Panc1 (cell line): ENCODE measurements at regions not wholly inside any gene's neighbourhood (a gene's known extent, or its start where the extent isn't known, plus 50 kb on each side); places are given as distances from the start of the nearest gene placed in this dataset.

ENCODE experiments used
- ATAC-seq: fragments of 200-7000 bp; cut with Tn5 transposase; 2 replicates; pipeline ENCODE4 v1.9.1; 2020; ENCODE audit warnings: mild to moderate bottlenecking, moderate library complexity
- BruUV-seq: library from RNA; stranded (reverse); fragments of 400-500 nt; replicated peaks from 2 replicates; lab custom pipeline; 2021; lab: Mats Ljungman, UMichigan
- CTCF ChIA-PET: fragments of 300-600 bp; sonication (Branson Sonifier 250); formaldehyde crosslinking; loops from one replicate; lab custom pipeline; 2022; ENCODE audit warnings: antibody characterized with exemption; lab: Charles Lee
- POLR2A ChIA-PET: fragments of 300-600 bp; sonication (Branson Sonifier 250); formaldehyde crosslinking; loops from one replicate; lab custom pipeline; 2022; ENCODE audit warnings: antibody characterized with exemption; lab: Charles Lee
- DNase-seq: peaks from one replicate; pipeline ENCODE4 v3.0.0-alpha.2; 2010; ENCODE audit warnings: low read depth, low spot score
- H3K27ac ChIP-seq: 2 replicates; pipeline ENCODE4 v1.5.1; 2011; ENCODE audit warnings: mild to moderate bottlenecking, low read length, inconsistent platforms
- H3K27me3 ChIP-seq: fragments of 200-500 bp; sonication (Bioruptor generic); 2 replicates; pipeline ENCODE4 v1.6.0; 2014; ENCODE audit warnings: low read length, inconsistent platforms; ENCODE audit not compliant: control insufficient read depth, insufficient read depth
- H3K36me3 ChIP-seq: fragments of 200-500 bp; sonication (Bioruptor generic); 2 replicates; pipeline ENCODE4 v1.5.1; 2014; ENCODE audit warnings: inconsistent platforms, mild to moderate bottlenecking, low read length, moderate library complexity; ENCODE audit not compliant: control insufficient read depth, insufficient read depth
- H3K4me1 ChIP-seq: 2 replicates; pipeline ENCODE4 v1.5.1; 2011; ENCODE audit warnings: inconsistent platforms, mild to moderate bottlenecking, low read length, moderate library complexity; ENCODE audit not compliant: control insufficient read depth, insufficient read depth
- H3K4me3 ChIP-seq, 2 experiments: 2 replicates each; pipeline ENCODE4 v1.5.1; 2011 to 2012; ENCODE audit warnings: low read depth in 2 of 2, low read length in 2 of 2, mild to moderate bottlenecking in 2 of 2, inconsistent platforms in 1 of 2, moderate library complexity in 1 of 2
- H3K9me3 ChIP-seq: fragments of 200-500 bp; sonication (Bioruptor generic); 2 replicates; pipeline ENCODE4 v1.5.1; 2014; ENCODE audit warnings: low read depth, mild to moderate bottlenecking, inconsistent platforms, low read length, moderate library complexity; ENCODE audit not compliant: control insufficient read depth, insufficient read depth
- CTCF ChIP-seq: fragments of 450-650 bp; IDR thresholded peaks from 2 replicates; pipeline ENCODE4 v1.5.1; 2017; ENCODE audit warnings: mild to moderate bottlenecking
- POLR2AphosphoS5 ChIP-seq: IDR thresholded peaks from 2 replicates; pipeline ENCODE4 v1.6.1; 2012; ENCODE audit warnings: mild to moderate bottlenecking, low read depth, low read length, moderate library complexity
- SIN3A ChIP-seq: IDR thresholded peaks from 2 replicates; pipeline ENCODE4 v1.6.1; 2012; ENCODE audit warnings: low read depth, mild to moderate bottlenecking, low read length, moderate library complexity, borderline replicate concordance; ENCODE audit not compliant: insufficient read depth
- TCF7L2 ChIP-seq: IDR thresholded peaks from 2 replicates; pipeline ENCODE4 v1.6.1; 2011; ENCODE audit warnings: mild to moderate bottlenecking, low read depth, low read length, inconsistent platforms
- in situ Hi-C: cut with HindIII; loops from 2 replicates; pipeline ENCODE4 v1.10.0; 2016; ENCODE audit warnings: low sequenced_read_pairs, low pct_unique_long_range_greater_than_20kb
- intact Hi-C: fragments of 100-400 bp; cut with micrococcal nuclease; formaldehyde crosslinking; loops from one replicate; pipeline ENCODE4 v1.10.0; 2022; ENCODE audit not compliant: unreplicated experiment
- TF ChIP-seq, protein P1 (sequence below), 2 experiments: IDR thresholded peaks; 2 replicates each; pipeline ENCODE4 v1.6.1; 2011 to 2012; ENCODE audit warnings: low read depth in 2 of 2, control low read depth in 1 of 2, low read length in 1 of 2, mild to moderate bottlenecking in 1 of 2, moderate library complexity in 1 of 2; ENCODE audit not compliant: insufficient read depth in 1 of 2

- intact Hi-C loops, result no loop called here
- ATAC-seq (no peak), DNase-seq (no peak)
- peaks cover 6% of the 10 kb centered on the region; the same call in 1 of the 2 replicates for H3K9me3 ChIP-seq
- no TSS peak for BruUV-seq
- H3K36me3 ChIP-seq, result no peaks in the 10 kb centered on the region
- no peak for TF ChIP-seq POLR2AphosphoS5
- no peak for TF ChIP-seq CTCF
- TF ChIP-seq, protein P1, sequence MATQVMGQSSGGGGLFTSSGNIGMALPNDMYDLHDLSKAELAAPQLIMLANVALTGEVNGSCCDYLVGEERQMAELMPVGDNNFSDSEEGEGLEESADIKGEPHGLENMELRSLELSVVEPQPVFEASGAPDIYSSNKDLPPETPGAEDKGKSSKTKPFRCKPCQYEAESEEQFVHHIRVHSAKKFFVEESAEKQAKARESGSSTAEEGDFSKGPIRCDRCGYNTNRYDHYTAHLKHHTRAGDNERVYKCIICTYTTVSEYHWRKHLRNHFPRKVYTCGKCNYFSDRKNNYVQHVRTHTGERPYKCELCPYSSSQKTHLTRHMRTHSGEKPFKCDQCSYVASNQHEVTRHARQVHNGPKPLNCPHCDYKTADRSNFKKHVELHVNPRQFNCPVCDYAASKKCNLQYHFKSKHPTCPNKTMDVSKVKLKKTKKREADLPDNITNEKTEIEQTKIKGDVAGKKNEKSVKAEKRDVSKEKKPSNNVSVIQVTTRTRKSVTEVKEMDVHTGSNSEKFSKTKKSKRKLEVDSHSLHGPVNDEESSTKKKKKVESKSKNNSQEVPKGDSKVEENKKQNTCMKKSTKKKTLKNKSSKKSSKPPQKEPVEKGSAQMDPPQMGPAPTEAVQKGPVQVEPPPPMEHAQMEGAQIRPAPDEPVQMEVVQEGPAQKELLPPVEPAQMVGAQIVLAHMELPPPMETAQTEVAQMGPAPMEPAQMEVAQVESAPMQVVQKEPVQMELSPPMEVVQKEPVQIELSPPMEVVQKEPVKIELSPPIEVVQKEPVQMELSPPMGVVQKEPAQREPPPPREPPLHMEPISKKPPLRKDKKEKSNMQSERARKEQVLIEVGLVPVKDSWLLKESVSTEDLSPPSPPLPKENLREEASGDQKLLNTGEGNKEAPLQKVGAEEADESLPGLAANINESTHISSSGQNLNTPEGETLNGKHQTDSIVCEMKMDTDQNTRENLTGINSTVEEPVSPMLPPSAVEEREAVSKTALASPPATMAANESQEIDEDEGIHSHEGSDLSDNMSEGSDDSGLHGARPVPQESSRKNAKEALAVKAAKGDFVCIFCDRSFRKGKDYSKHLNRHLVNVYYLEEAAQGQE (IDR thresholded peaks at IDR 0.05; ENCODE audit: insufficient read depth in 1 of 2, low read depth in 2 of 2, low read length in 1 of 2), result no peak
- TF ChIP-seq SIN3A, result no peak
- TF ChIP-seq TCF7L2, result no peak
- H3K4me3 ChIP-seq, result no peak overlapping the region
- no peak overlapping the region for H3K27ac ChIP-seq
- ChIA-PET POLR2A (no interaction called here), CTCF (no interaction called here)
- no peaks in the 10 kb centered on the region for H3K27me3 ChIP-seq
- H3K4me1 ChIP-seq, result no peaks in the 10 kb centered on the region
- in situ Hi-C loops, result no loop called here
Measured at GRCh38 chr2:129256642-129257041, 722.8 kb upstream of the RAB6C start.

GRCh38 chr2:129262934-129263333 lies 716.5 kb upstream of the RAB6C start:
- ChIA-PET CTCF (no interaction called here), POLR2A (no interaction called here)
- no peak overlapping the region for H3K4me3 ChIP-seq
- no TSS peak for BruUV-seq
- peaks cover 6% of the 10 kb centered on the region for H3K9me3 ChIP-seq
- H3K27ac ChIP-seq, result no peak overlapping the region
- intact Hi-C loops (no loop called here), in situ Hi-C loops (no loop called here)
- no peaks in the 10 kb centered on the region for H3K27me3 ChIP-seq
- ATAC-seq, result no peak
- no peak for DNase-seq
- no peaks in the 10 kb centered on the region for H3K4me1 ChIP-seq
- no peak for TF ChIP-seq TCF7L2
- no peak for TF ChIP-seq SIN3A
- TF ChIP-seq CTCF, result no peak
- TF ChIP-seq, protein P1 (IDR thresholded peaks at IDR 0.05; ENCODE audit: insufficient read depth in 1 of 2, low read depth in 2 of 2, low read length in 1 of 2), result no peak
- no peak for TF ChIP-seq POLR2AphosphoS5
- H3K36me3 ChIP-seq, result no peaks in the 10 kb centered on the region
